Endodermal cell (in vitro differentiated cells): ENCODE measurements at regions not wholly inside any gene's neighbourhood (a gene's known extent, or its start where the extent isn't known, plus 50 kb on each side); places are given as distances from the start of the nearest gene placed in this dataset.

ENCODE experiments used
- DNase-seq: peaks from one replicate; pipeline ENCODE4 v3.0.0-alpha.2; 2017
- H3K27ac ChIP-seq: 2 replicates; pipeline ENCODE4 v1.5.1; 2013; ENCODE audit warnings: mild to moderate bottlenecking, low read depth, low read length, moderate library complexity
- H3K27me3 ChIP-seq: 2 replicates; pipeline ENCODE4 v1.6.1; 2013; ENCODE audit warnings: mild to moderate bottlenecking, low read length, moderate library complexity; ENCODE audit not compliant: insufficient read depth, control insufficient read depth, poor library complexity, severe bottlenecking
- H3K36me3 ChIP-seq: 2 replicates; pipeline ENCODE4 v1.7.0; 2013; ENCODE audit warnings: mild to moderate bottlenecking, low read length, moderate library complexity; ENCODE audit not compliant: control insufficient read depth, insufficient read depth
- H3K4me1 ChIP-seq: one replicate; pipeline ENCODE4 v1.7.0; 2013; ENCODE audit warnings: low read length; ENCODE audit not compliant: control insufficient read depth, insufficient read depth
- H3K4me3 ChIP-seq: 2 replicates; pipeline ENCODE4 v1.5.1; 2013; ENCODE audit warnings: mild to moderate bottlenecking, low read length, moderate library complexity
- H3K9ac ChIP-seq: 2 replicates; pipeline ENCODE4 v1.6.1; 2013; ENCODE audit warnings: mild to moderate bottlenecking, low read length, moderate library complexity; ENCODE audit not compliant: poor library complexity, severe bottlenecking; ENCODE audit errors: extremely low read depth
- H3K9me3 ChIP-seq: 2 replicates; pipeline ENCODE4 v1.6.1; 2013; ENCODE audit warnings: mild to moderate bottlenecking, low read length, moderate library complexity; ENCODE audit not compliant: control insufficient read depth
- H3K27ac Mint-ChIP-seq: 2 replicates; pipeline ENCODE4 v1.8.0; 2020; ENCODE audit warnings: mixed read lengths
- H3K27me3 Mint-ChIP-seq: 2 replicates; pipeline ENCODE4 v1.8.0; 2021; ENCODE audit warnings: mild to moderate bottlenecking, mixed read lengths; ENCODE audit not compliant: insufficient read depth
- H3K36me3 Mint-ChIP-seq: 2 replicates; pipeline ENCODE4 v1.8.0; 2020; ENCODE audit warnings: low read depth, mixed read lengths
- H3K4me1 Mint-ChIP-seq: 2 replicates; pipeline ENCODE4 v1.8.0; 2020; ENCODE audit warnings: mixed read lengths
- H3K4me3 Mint-ChIP-seq: 2 replicates; pipeline ENCODE4 v1.8.0; 2020; ENCODE audit warnings: mild to moderate bottlenecking, moderate library complexity, mixed read lengths
- H3K9me3 Mint-ChIP-seq: 2 replicates; pipeline ENCODE4 v1.8.0; 2020; ENCODE audit warnings: mild to moderate bottlenecking, mixed read lengths
- CTCF ChIP-seq: fragments of 200-600 bp; sonication (generic); conservative IDR thresholded peaks from 2 replicates; pipeline ENCODE4 v1.5.0; 2021; ENCODE audit warnings: antibody characterized with exemption, mild to moderate bottlenecking
- WGBS, 2 experiments: methylation state at CpG; one replicate each; pipeline versions ENCODE4 v1.1.5 to v1.1.7; 2013; ENCODE audit warnings: missing lambda C conversion rate in 2 of 2, mixed read lengths in 1 of 2; ENCODE audit not compliant: insufficient coverage in 1 of 2, insufficient read length in 1 of 2; 5-methylcytosine and 5-hydroxymethylcytosine counted together

- no peak overlapping the region for H3K27ac ChIP-seq
- H3K36me3 ChIP-seq = no peaks in the 10 kb centered on the region
- Mint-ChIP-seq H3K9me3 (no peaks in the 10 kb centered on the region), H3K4me1 (peaks cover 22% of the 10 kb centered on the region), H3K27ac (no peak overlapping the region), H3K4me3 (no peak overlapping the region), H3K27me3 (peaks cover 3% of the 10 kb centered on the region), H3K36me3 (no peaks in the 10 kb centered on the region)
- no peaks in the 10 kb centered on the region for H3K27me3 ChIP-seq
- no peak for DNase-seq
- no peak overlapping the region for H3K9ac ChIP-seq
- 89 to 92% methylated on average over 3 to 6 of the region's 6 CpGs for WGBS, 2 experiments
- H3K4me1 ChIP-seq = no peaks in the 10 kb centered on the region
- no peaks in the 10 kb centered on the region for H3K9me3 ChIP-seq
- TF ChIP-seq CTCF = no peak
- no peak overlapping the region for H3K4me3 ChIP-seq
Observed at GRCh38 chr2:128753800-128754199, 435.1 kb upstream of the HS6ST1 start.

GRCh38 chr2:128754246-128754724 lies 435.6 kb upstream of the HS6ST1 start:
- Mint-ChIP-seq H3K4me1 (peaks cover 22% of the 10 kb centered on the region), H3K27ac (no peak overlapping the region), H3K27me3 (no peaks in the 10 kb centered on the region), H3K4me3 (no peak overlapping the region), H3K36me3 (no peaks in the 10 kb centered on the region), H3K9me3 (no peaks in the 10 kb centered on the region)
- Histone ChIP-seq H3K9ac (no peak overlapping the region), H3K4me3 (no peak overlapping the region), H3K36me3 (no peaks in the 10 kb centered on the region), H3K27me3 (no peaks in the 10 kb centered on the region), H3K27ac (no peak overlapping the region), H3K4me1 (no peaks in the 10 kb centered on the region), H3K9me3 (no peaks in the 10 kb centered on the region)
- no peak for DNase-seq
- 90 to 94% methylated on average over 6 of the region's 6 CpGs for WGBS, 2 experiments
- no peak for TF ChIP-seq CTCF

GRCh38 chr2:128755695-128756364 lies 437.2 kb upstream of the HS6ST1 start:
- Histone ChIP-seq H3K4me3 (no peak overlapping the region), H3K27me3 (no peaks in the 10 kb centered on the region), H3K9ac (no peak overlapping the region), H3K36me3 (no peaks in the 10 kb centered on the region), H3K27ac (no peak overlapping the region), H3K9me3 (no peaks in the 10 kb centered on the region), H3K4me1 (no peaks in the 10 kb centered on the region)
- no peak for DNase-seq
- TF ChIP-seq CTCF = no peak
- Mint-ChIP-seq H3K27ac (no peak overlapping the region), H3K4me3 (no peak overlapping the region), H3K36me3 (no peaks in the 10 kb centered on the region), H3K9me3 (peaks cover 6% of the 10 kb centered on the region), H3K27me3 (no peaks in the 10 kb centered on the region), H3K4me1 (peaks cover 21% of the 10 kb centered on the region)
- WGBS, 2 experiments = 84 to 86% methylated on average over 14 to 15 of the region's 15 CpGs
